22Rv1 (cell line): ENCODE measurements at regions not wholly inside any gene's neighbourhood (a gene's known extent, or its start where the extent isn't known, plus 50 kb on each side); places are given as distances from the start of the nearest gene placed in this dataset.

Experiments used
- H3K27ac ChIP-seq: fragments of 450-650 bp; 2 replicates; pipeline ENCODE4 v1.5.1; 2017
- ZFX ChIP-seq: fragments of 450-650 bp; IDR thresholded peaks from 2 replicates; pipeline ENCODE4 v1.6.1; 2017; ENCODE audit warnings: antibody characterized with exemption, borderline replicate concordance
- TF ChIP-seq, protein P1 (sequence below): fragments of 450-650 bp; IDR thresholded peaks from 2 replicates; pipeline ENCODE4 v1.5.1; 2017; ENCODE audit warnings: mild to moderate bottlenecking

DNA sequence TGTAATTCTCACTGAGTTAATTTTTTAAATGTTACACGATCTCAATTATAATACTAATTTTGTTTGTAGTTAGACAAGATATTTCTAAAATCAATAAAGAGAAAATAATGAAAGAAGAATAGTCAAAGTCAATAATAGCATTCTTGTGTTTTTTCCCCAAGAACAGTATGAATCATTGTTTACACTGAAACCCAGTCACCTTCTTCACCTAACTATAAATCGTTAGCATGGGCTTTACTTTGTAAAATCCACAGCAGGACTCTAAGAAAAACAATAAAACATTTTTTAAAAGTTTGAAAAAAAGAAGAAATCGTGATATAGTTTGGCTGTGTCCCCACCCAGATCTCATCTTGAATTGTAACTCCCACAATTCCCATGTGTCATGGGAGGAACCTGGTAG lies 234.6 kb upstream of the LYPLAL1 start:
- H3K27ac ChIP-seq, result no peak overlapping the region
- no peak for TF ChIP-seq ZFX
- TF ChIP-seq, protein P1, sequence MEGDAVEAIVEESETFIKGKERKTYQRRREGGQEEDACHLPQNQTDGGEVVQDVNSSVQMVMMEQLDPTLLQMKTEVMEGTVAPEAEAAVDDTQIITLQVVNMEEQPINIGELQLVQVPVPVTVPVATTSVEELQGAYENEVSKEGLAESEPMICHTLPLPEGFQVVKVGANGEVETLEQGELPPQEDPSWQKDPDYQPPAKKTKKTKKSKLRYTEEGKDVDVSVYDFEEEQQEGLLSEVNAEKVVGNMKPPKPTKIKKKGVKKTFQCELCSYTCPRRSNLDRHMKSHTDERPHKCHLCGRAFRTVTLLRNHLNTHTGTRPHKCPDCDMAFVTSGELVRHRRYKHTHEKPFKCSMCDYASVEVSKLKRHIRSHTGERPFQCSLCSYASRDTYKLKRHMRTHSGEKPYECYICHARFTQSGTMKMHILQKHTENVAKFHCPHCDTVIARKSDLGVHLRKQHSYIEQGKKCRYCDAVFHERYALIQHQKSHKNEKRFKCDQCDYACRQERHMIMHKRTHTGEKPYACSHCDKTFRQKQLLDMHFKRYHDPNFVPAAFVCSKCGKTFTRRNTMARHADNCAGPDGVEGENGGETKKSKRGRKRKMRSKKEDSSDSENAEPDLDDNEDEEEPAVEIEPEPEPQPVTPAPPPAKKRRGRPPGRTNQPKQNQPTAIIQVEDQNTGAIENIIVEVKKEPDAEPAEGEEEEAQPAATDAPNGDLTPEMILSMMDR, result no peak

- no peak overlapping the region for H3K27ac ChIP-seq
Observed at GRCh38 chr1:218942431-218942830, 231.2 kb upstream of the LYPLAL1 start.

DNA sequence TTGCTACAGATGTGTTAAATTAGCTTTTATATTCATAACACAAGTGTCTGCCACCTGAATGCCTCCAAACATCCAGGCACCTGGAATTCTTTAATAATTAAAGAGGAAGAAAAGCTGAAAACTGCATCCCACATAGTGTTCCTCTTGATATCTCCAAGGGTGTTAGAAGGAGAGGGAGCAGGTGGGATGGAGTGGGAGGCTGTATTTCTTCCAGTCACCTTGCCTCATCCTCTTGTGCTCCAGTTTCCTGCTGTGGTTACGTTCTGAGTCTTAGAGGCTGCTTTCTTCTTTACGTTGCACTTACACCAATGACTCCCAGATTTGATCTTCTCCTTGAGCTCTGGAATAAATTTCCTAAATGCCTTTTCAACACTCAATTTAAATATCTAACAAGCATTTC lies 230.3 kb upstream of the LYPLAL1 start:
- TF ChIP-seq ZFX, result no peak
- no peak overlapping the region for H3K27ac ChIP-seq

More at GRCh38 chr1:218942431-218942830, 231.2 kb upstream of the LYPLAL1 start:
- TF ChIP-seq, protein P1, result no peak
- TF ChIP-seq ZFX, result no peak

DNA sequence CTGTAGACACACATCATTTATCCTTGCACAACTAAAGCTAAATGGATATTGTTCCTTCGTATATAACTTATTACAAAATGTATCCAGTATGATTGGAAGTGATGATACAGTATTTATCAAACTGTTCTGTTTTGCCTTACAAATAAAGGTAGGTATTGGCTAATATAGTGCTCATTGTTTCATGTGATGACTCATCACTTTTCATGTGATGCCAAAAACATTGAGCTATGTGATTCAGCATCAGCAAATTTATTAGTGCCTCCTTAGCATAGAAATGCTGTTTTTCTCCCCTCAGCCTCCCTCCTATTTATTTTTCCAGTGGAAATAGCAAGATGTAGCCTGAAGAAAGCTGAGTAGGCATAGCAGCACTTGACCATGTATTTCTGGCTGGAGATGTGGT lies 228.6 kb upstream of the LYPLAL1 start:
- H3K27ac ChIP-seq, result no peak overlapping the region
- TF ChIP-seq, protein P1, result no peak
- TF ChIP-seq ZFX, result no peak

DNA sequence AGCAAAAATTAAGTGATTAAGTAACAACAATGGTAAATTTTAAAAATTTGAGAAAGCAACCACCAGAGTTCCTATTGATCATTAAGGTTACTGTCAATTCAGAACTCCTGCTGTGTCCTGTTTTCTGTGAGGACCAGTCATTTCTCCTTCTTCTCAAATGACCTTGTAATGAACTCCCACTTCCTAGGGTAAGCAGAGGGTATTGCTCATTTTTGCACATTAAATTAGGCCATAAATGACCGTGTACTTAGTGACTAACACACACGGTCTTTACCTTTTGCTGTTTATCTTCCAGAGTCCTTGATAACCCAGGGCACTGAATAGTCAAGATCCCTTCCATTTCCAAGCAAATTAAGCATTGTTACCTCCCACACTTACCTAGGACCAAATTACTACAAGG lies 227.5 kb upstream of the LYPLAL1 start:
- no peak for TF ChIP-seq ZFX
- TF ChIP-seq, protein P1, result no peak
- no peak overlapping the region for H3K27ac ChIP-seq

GRCh38 chr1:218948446-218948845 lies 225.2 kb upstream of the LYPLAL1 start:
- TF ChIP-seq, protein P1, result no peak
- TF ChIP-seq ZFX, result no peak

GRCh38 chr1:218953386-218953785 lies 220.3 kb upstream of the LYPLAL1 start:
- TF ChIP-seq ZFX, result no peak
- TF ChIP-seq, protein P1, result no peak
- no peak overlapping the region for H3K27ac ChIP-seq

More at GRCh38 chr1:218948446-218948845, 225.2 kb upstream of the LYPLAL1 start:
- no peak overlapping the region for H3K27ac ChIP-seq

- TF ChIP-seq ZFX, result no peak
- TF ChIP-seq, protein P1, result no peak
Observed at GRCh38 chr1:218957971-218958370, 215.7 kb upstream of the LYPLAL1 start.

More at GRCh38 chr1:218957971-218958370, 215.7 kb upstream of the LYPLAL1 start:
- no peak overlapping the region for H3K27ac ChIP-seq
